GM19468 (cell line): ENCODE measurements at regions not wholly inside any gene's neighbourhood (a gene's known extent, or its start where the extent isn't known, plus 50 kb on each side); places are given as distances from the start of the nearest gene placed in this dataset.

Experiments
- ATAC-seq: cut with Tn5 transposase; IDR thresholded peaks from one replicate; pipeline ENCODE4 v1.9.1; 2021; ENCODE audit warnings: mild to moderate bottlenecking, moderate library complexity, moderate number of reproducible peaks; ENCODE audit not compliant: unreplicated experiment; ENCODE audit errors: extremely low read depth

- ATAC-seq = no peak
Observed at GRCh38 chr18:77866351-77866750, 616.7 kb downstream of the GALR1 start.

- ATAC-seq = no peak
Observed at GRCh38 chr18:77870199-77870598, 620.6 kb downstream of the GALR1 start.

- ATAC-seq = no peak
Observed at GRCh38 chr18:77870894-77871293, 621.2 kb downstream of the GALR1 start.

- ATAC-seq = no peak
Observed at GRCh38 chr18:77872166-77872565, 622.5 kb downstream of the GALR1 start.

GRCh38 chr18:77876319-77876865 is 626.7 kb downstream of the GALR1 start:
- ATAC-seq = no peak

GRCh38 chr18:77879829-77880228 is 630.2 kb downstream of the GALR1 start:
- no peak for ATAC-seq

- ATAC-seq = no peak
Observed at GRCh38 chr18:77884454-77884853, 634.8 kb downstream of the GALR1 start.

- ATAC-seq = no peak
Observed at GRCh38 chr18:77894060-77894459, 644.4 kb downstream of the GALR1 start.

- no peak for ATAC-seq
Observed at GRCh38 chr18:77895250-77895649, 645.6 kb downstream of the GALR1 start.

- ATAC-seq = no peak
Observed at GRCh38 chr18:77896586-77897252, 647.1 kb downstream of the GALR1 start.

- ATAC-seq = no peak
Observed at GRCh38 chr18:77897606-77898005, 648.0 kb downstream of the GALR1 start.

GRCh38 chr18:77899972-77900754 is 650.5 kb downstream of the GALR1 start:
- ATAC-seq = peak; percentile 99

GRCh38 chr18:77905011-77905410 is 655.4 kb downstream of the GALR1 start:
- ATAC-seq = no peak

- no peak for ATAC-seq
Observed at GRCh38 chr18:77905449-77906055, 655.9 kb downstream of the GALR1 start.

- no peak for ATAC-seq
Observed at GRCh38 chr18:77906103-77906892, 656.6 kb downstream of the GALR1 start.

GRCh38 chr18:77910347-77910746 is 660.7 kb downstream of the GALR1 start:
- no peak for ATAC-seq

GRCh38 chr18:77911971-77912605 is 662.4 kb downstream of the GALR1 start:
- no peak for ATAC-seq

- no peak for ATAC-seq
Observed at GRCh38 chr18:77918730-77919129, 669.1 kb downstream of the GALR1 start.

- ATAC-seq = no peak
Observed at GRCh38 chr18:77919923-77920322, 670.3 kb downstream of the GALR1 start.

GRCh38 chr18:77935342-77935741 is 685.7 kb downstream of the GALR1 start:
- ATAC-seq = no peak
